ENCODE measurements at regions not wholly inside any gene's neighbourhood (a gene's known extent, or its start where the extent isn't known, plus 50 kb on each side); places are given as distances from the start of the nearest gene placed in this dataset.

DNA sequence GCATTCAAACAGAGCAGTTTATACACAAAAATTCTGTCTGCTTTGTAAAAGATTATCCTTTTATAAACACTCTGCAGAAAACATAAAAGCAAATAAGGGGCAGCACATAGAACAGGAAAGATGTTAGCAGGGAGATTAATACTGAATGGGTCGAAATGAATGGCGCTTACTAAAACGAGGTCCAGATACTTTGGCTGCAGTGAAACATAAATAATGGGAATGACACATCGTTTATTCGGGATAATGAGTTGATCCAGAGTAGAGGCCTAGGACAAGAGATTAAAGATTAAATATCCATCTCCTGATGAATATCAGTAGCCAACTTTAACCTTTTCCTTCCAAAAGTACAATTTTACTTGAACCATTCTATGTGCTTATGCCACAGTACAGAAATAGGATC, 54.4 kb upstream of the PROX1 start:
- TF ChIP-seq, protein P1, sequence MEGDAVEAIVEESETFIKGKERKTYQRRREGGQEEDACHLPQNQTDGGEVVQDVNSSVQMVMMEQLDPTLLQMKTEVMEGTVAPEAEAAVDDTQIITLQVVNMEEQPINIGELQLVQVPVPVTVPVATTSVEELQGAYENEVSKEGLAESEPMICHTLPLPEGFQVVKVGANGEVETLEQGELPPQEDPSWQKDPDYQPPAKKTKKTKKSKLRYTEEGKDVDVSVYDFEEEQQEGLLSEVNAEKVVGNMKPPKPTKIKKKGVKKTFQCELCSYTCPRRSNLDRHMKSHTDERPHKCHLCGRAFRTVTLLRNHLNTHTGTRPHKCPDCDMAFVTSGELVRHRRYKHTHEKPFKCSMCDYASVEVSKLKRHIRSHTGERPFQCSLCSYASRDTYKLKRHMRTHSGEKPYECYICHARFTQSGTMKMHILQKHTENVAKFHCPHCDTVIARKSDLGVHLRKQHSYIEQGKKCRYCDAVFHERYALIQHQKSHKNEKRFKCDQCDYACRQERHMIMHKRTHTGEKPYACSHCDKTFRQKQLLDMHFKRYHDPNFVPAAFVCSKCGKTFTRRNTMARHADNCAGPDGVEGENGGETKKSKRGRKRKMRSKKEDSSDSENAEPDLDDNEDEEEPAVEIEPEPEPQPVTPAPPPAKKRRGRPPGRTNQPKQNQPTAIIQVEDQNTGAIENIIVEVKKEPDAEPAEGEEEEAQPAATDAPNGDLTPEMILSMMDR (IDR thresholded peaks at IDR 0.05) = no peak
- TF ChIP-seq POLR2AphosphoS5 (IDR thresholded peaks at IDR 0.05) (no peak), POLR2A (IDR thresholded peaks at IDR 0.05) (no peak), EP300 (IDR thresholded peaks at IDR 0.05) (no peak)
